Body of pancreas (tissue), 4 donors: ENCODE measurements at regions not wholly inside any gene's neighbourhood (a gene's known extent, or its start where the extent isn't known, plus 50 kb on each side); places are given as distances from the start of the nearest gene placed in this dataset.

Experiments
- CTCF ChIP-seq, 7 experiments: fragments of 450-650 bp in 4 of 7; fragments of 200-600 bp in 3 of 7; sonication (generic) in 3 of 7; IDR thresholded peaks; one replicate each; pipeline ENCODE4 v1.5.1; 2016 to 2019; ENCODE audit warnings: antibody characterized with exemption in 7 of 7
- POLR2A ChIP-seq, 3 donors: fragments of 450-650 bp; IDR thresholded peaks; one replicate each; pipeline ENCODE4 v1.6.1; 2016; ENCODE audit warnings: antibody characterized with exemption in 3 of 3, mild to moderate bottlenecking in 2 of 3

- TF ChIP-seq CTCF (IDR thresholded peaks at IDR 0.05) (no peak), POLR2A (IDR thresholded peaks at IDR 0.05) (no peak)
These were observed 422.8 kb downstream of the SH2D1A start for GRCh38 chrX:124769166-124769565.
